Activated T-helper 1 cell treated with anti-CD3 and anti-CD28 coated beads, Interleukin-12 subunit alpha, Interleukin-12 subunit beta, Interleukin-2, Interleukin-4 antibody, amounts not matched to agents 30 ng/mL and 10 ng/mL and 1 ng/mL, durations not matched to agents 14 hours and 24 hours and 36 hours (primary cell): ENCODE measurements at regions not wholly inside any gene's neighbourhood (a gene's known extent, or its start where the extent isn't known, plus 50 kb on each side); places are given as distances from the start of the nearest gene placed in this dataset.

Experiments used
- DNase-seq: peaks from one replicate; pipeline ENCODE4 v3.0.0; 2021; ENCODE audit warnings: low spot score
- H3K27ac Mint-ChIP-seq: one replicate; pipeline ENCODE4 v1.8.0; 2021; ENCODE audit warnings: mild to moderate bottlenecking, mixed read lengths
- H3K27me3 Mint-ChIP-seq: one replicate; pipeline ENCODE4 v1.8.0; 2022; ENCODE audit warnings: mild to moderate bottlenecking, moderate library complexity, mixed read lengths; ENCODE audit not compliant: insufficient read depth
- H3K36me3 Mint-ChIP-seq: one replicate; pipeline ENCODE4 v1.8.0; 2021; ENCODE audit warnings: low read depth, mixed read lengths
- H3K4me1 Mint-ChIP-seq: one replicate; pipeline ENCODE4 v1.8.0; 2021; ENCODE audit warnings: low read depth, mixed read lengths
- H3K4me3 Mint-ChIP-seq: one replicate; pipeline ENCODE4 v1.8.0; 2021; ENCODE audit warnings: mild to moderate bottlenecking, moderate library complexity, mixed read lengths
- H3K9me3 Mint-ChIP-seq: one replicate; pipeline ENCODE4 v1.8.0; 2021; ENCODE audit warnings: mixed read lengths
- intact Hi-C: fragments of 100-400 bp; cut with micrococcal nuclease; formaldehyde crosslinking; loops from one replicate; pipeline ENCODE4 v1.15.1; 2024

DNA sequence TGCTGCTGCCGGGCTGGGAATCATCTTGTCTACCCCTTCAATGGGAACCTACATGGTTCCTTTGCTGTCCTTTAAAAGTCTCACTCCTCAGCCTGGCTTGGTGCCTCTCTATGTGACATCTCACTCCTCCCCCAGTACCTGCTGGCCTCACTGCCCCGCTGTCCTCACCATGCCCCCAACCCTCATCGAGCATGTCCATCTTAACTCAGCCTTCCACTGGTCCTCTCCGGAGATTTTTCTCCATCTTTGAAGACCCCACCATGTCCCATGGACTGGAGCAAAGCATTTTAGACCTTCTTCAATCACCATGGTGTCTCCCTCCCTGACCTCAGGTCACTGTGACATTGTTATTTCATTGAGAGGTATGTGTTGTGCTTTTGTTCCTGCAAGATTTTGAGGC, 58.1 kb upstream of the SIX3 start:
- no peak overlapping the region for H3K4me3 Mint-ChIP-seq
- no peaks in the 10 kb centered on the region for H3K36me3 Mint-ChIP-seq
- DNase-seq: no peak
- H3K9me3 Mint-ChIP-seq: no peaks in the 10 kb centered on the region
- H3K4me1 Mint-ChIP-seq: no peaks in the 10 kb centered on the region
- H3K27me3 Mint-ChIP-seq: no peaks in the 10 kb centered on the region
- intact Hi-C loops: no loop called here
- no peak overlapping the region for H3K27ac Mint-ChIP-seq

DNA sequence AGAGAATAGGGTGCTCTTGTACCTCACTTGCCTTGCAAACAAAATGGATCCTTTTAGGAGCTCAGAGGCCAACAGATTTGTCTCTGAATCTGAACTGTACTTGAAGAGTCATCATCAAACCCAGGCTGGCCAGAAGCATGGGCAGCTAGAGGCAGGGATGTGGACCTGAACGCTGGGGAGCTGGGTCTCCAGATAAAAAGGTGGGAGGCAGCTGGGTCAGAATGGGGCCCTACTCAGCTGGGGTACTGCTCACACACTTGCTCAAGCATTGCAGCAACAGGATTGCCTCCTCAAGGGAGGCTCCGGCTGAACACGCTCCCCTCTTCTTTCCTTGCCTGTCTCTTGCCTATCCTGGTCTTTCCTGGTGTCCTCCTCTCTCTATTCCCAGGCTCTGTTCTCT, 57.3 kb upstream of the SIX3 start:
- intact Hi-C loops: no loop called here
- H3K27me3 Mint-ChIP-seq: no peaks in the 10 kb centered on the region

DNA sequence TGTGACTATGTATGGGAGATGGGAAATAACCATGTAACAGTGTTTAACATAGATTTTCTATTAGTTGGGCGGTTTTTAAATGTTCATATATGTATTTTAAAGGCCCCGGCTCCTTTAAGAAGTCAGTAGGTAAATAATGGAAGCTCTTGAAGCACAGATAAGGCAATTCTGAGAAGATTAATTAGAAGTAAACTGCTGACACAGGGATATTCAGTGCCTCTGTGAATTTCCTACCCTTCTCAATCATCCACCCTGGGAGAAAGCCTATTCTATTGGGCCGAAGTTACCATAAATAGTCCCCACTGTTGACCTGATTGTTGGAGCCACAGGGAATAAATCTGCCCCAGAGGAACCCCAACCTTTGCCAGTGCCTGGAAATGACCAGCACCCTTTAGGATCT, 56.8 kb upstream of the SIX3 start:
- H3K4me1 Mint-ChIP-seq: no peaks in the 10 kb centered on the region
- H3K4me3 Mint-ChIP-seq: no peak overlapping the region
- intact Hi-C loops: no loop called here
- no peaks in the 10 kb centered on the region for H3K36me3 Mint-ChIP-seq
- no peaks in the 10 kb centered on the region for H3K27me3 Mint-ChIP-seq
- H3K9me3 Mint-ChIP-seq: no peaks in the 10 kb centered on the region
- no peak for DNase-seq
- H3K27ac Mint-ChIP-seq: no peak overlapping the region

More for the DNA sequence above, 57.3 kb upstream of the SIX3 start:
- Mint-ChIP-seq H3K27ac (no peak overlapping the region), H3K4me1 (no peaks in the 10 kb centered on the region), H3K36me3 (no peaks in the 10 kb centered on the region), H3K9me3 (no peaks in the 10 kb centered on the region), H3K4me3 (no peak overlapping the region)
- no peak for DNase-seq

DNA sequence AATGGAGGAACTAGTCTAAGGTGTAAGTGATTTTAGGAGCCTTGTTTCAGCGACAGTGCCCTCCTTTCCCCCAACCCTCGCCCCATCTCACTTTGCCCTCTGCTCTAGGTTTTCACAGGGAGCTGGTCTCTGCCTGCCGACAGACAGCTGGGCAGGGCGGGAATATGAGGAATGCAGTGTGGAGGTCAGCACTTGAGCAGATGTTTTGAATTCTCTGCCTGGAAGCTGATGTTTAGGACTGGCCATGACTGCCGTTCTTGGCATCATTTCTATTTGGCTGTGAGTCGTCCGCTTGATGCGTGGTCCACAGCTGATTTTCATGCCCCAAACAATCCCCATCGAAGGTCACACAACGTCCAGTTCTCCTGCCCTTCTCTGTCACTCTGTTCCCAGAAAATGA, 55.1 kb upstream of the SIX3 start:
- Mint-ChIP-seq H3K27ac (no peak overlapping the region), H3K36me3 (no peaks in the 10 kb centered on the region), H3K27me3 (no peaks in the 10 kb centered on the region), H3K4me1 (no peaks in the 10 kb centered on the region), H3K4me3 (no peak overlapping the region), H3K9me3 (peaks cover 4% of the 10 kb centered on the region)
- intact Hi-C loops: no loop called here
- no peak for DNase-seq

DNA sequence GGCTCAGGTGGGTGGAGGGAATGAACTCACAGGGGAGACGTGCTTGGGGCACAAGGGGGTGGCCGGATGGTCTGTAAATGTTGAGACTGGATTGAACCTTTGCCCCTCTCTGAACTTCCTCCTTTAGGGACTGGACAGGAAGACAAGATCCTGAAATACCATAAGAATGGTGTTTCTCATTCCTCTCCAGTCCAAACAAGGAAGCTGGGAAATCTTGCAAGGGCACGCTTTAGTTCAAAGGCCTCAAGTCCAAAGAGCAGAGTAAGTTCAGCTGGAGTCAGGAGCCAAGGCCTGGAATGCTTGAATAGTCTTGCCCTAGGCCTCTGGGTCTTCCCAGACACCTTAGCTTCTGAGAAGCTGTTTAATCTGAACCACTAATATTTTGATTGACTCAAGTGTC, 52.4 kb upstream of the SIX3 start:
- DNase-seq: no peak
- Mint-ChIP-seq H3K27me3 (peaks cover 3% of the 10 kb centered on the region), H3K4me3 (no peak overlapping the region), H3K36me3 (no peaks in the 10 kb centered on the region), H3K27ac (no peak overlapping the region), H3K4me1 (no peaks in the 10 kb centered on the region), H3K9me3 (peaks cover 20% of the 10 kb centered on the region)
- intact Hi-C loops: no loop called here
